ENCODE measurements at regions not wholly inside any gene's neighbourhood (a gene's known extent, or its start where the extent isn't known, plus 50 kb on each side); places are given as distances from the start of the nearest gene placed in this dataset.
"Not testable (repeated sequence)": the region's sequence is repeated elsewhere in the genome, so short reads cannot be mapped to it uniquely, and the experiment has no call there.

DNA sequence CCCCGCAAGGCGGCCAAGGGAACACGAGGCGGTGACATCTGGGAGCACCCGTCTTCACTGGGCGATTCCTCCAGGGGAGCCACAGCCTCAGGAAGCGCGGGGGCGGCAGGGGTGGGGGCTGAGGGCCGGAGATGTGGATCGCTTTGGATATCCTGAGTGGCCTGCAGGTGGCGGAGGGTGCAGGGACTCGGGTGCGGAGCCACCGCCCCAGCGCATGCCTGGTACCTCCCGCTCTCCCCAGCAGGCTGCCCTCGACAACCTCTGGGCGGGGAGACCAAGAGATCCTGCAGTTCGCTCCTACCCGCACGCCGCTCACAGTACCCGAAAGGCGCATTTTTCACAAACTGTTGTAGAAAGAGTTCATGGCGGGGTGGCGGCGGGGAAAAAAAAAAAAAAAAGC lies 162.9 kb upstream of the PRKX start:
- H3K4me2 ChIP-seq (ENCODE audit: low read length); H3K4me1 ChIP-seq (ENCODE audit: insufficient read depth, low read length); intact Hi-C loops (cut with micrococcal nuclease); H4K20me1 ChIP-seq (ENCODE audit: low read length); H3K9me2 ChIP-seq (replicated peaks; ENCODE audit: low read length); DNase-seq; H2AFZ ChIP-seq (ENCODE audit: low read length); H3K79me2 ChIP-seq (ENCODE audit: low read length); H3K9me3 ChIP-seq (ENCODE audit: low read length); H3K9ac ChIP-seq (ENCODE audit: low read length); H3K36me3 ChIP-seq (ENCODE audit: low read depth, low read length); H3F3A ChIP-seq (ENCODE audit: low read length, unreplicated experiment); CTCF ChIA-PET; POLR2A ChIA-PET (ENCODE audit: unreplicated experiment); ATAC-seq; H3K4me3 ChIP-seq (ENCODE audit: low read length); H3K27me3 ChIP-seq (ENCODE audit: low read length); BruUV-seq (replicated peaks); H3K27ac ChIP-seq (ENCODE audit: low read length): not testable (repeated sequence)

DNA sequence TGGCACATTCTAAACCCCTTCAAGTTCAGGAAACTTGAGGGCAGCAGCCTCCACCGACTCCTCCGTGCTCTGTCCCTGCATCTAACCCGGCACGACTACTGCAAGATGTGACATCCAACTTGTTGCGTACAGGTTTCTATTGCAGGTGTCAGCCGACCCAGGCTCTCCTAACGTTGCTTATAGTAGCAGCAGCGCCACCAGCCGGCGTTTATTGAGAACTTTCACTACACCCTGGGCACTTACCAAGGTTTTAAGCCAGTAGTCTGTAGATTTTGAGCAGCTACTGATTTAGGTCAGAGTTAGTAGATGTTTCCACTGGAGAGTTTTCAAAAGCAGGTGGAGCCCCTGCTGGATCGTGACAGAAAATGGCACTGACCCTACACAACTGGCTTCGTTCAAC lies 162.2 kb upstream of the PRKX start:
- POLR2A ChIA-PET (ENCODE audit: unreplicated experiment) = not testable (repeated sequence)

DNA sequence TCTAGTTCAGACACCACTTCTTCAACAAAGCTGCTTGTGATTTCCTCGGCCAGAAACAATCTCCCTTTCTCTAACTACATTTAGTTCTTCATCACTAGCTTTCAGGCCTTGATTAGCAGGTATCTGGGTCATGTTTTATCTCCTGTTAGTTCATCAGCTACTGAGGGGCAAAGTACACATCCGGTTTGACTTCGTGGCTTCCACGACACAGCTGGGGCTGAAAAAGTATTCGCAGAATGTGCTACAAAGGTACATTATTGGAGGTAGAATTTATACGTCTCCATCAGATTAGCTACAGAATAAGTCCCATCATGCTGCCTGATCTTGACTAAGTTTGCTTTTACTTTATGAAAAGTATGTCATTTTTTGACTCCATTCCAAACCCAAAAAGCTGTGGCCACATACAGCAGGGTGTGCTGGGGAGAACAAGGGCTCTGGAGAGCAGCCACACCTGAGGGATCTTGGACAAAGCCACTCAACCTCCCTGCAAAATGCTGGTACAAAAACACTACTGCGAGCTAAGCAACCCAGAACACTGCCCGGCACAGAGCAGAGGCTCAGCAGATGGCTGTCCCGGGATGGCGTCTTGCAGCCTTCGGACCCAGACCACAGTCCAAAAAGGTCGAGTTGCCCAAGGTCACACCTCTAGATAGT lies 158.9 kb upstream of the PRKX start:
- POLR2A ChIA-PET (ENCODE audit: unreplicated experiment); H3K79me2 ChIP-seq (ENCODE audit: low read length); BruUV-seq (replicated peaks); H3K27me3 ChIP-seq (ENCODE audit: low read length); CTCF ChIA-PET; H3K4me3 ChIP-seq (ENCODE audit: low read length); DNase-seq; H3K4me2 ChIP-seq (ENCODE audit: low read length); H3K9me2 ChIP-seq (replicated peaks; ENCODE audit: low read length); H3K9me3 ChIP-seq (ENCODE audit: low read length); H2AFZ ChIP-seq (ENCODE audit: low read length); H3K9ac ChIP-seq (ENCODE audit: low read length); H3K4me1 ChIP-seq (ENCODE audit: insufficient read depth, low read length); H4K20me1 ChIP-seq (ENCODE audit: low read length); H3K27ac ChIP-seq (ENCODE audit: low read length); intact Hi-C loops (cut with micrococcal nuclease); ATAC-seq; H3F3A ChIP-seq (ENCODE audit: low read length, unreplicated experiment); H3K36me3 ChIP-seq (ENCODE audit: low read depth, low read length): not testable (repeated sequence)

More for the DNA sequence above, 162.2 kb upstream of the PRKX start:
- intact Hi-C loops (cut with micrococcal nuclease); H3K4me2 ChIP-seq (ENCODE audit: low read length); H3K79me2 ChIP-seq (ENCODE audit: low read length); ATAC-seq; H3K9ac ChIP-seq (ENCODE audit: low read length); CTCF ChIA-PET; H3K27ac ChIP-seq (ENCODE audit: low read length); BruUV-seq (replicated peaks); H3K9me2 ChIP-seq (replicated peaks; ENCODE audit: low read length); DNase-seq; H2AFZ ChIP-seq (ENCODE audit: low read length); H3K4me3 ChIP-seq (ENCODE audit: low read length); H3K36me3 ChIP-seq (ENCODE audit: low read depth, low read length); H3K27me3 ChIP-seq (ENCODE audit: low read length); H3K4me1 ChIP-seq (ENCODE audit: insufficient read depth, low read length); H3K9me3 ChIP-seq (ENCODE audit: low read length); H4K20me1 ChIP-seq (ENCODE audit: low read length); H3F3A ChIP-seq (ENCODE audit: low read length, unreplicated experiment): not testable (repeated sequence)

DNA sequence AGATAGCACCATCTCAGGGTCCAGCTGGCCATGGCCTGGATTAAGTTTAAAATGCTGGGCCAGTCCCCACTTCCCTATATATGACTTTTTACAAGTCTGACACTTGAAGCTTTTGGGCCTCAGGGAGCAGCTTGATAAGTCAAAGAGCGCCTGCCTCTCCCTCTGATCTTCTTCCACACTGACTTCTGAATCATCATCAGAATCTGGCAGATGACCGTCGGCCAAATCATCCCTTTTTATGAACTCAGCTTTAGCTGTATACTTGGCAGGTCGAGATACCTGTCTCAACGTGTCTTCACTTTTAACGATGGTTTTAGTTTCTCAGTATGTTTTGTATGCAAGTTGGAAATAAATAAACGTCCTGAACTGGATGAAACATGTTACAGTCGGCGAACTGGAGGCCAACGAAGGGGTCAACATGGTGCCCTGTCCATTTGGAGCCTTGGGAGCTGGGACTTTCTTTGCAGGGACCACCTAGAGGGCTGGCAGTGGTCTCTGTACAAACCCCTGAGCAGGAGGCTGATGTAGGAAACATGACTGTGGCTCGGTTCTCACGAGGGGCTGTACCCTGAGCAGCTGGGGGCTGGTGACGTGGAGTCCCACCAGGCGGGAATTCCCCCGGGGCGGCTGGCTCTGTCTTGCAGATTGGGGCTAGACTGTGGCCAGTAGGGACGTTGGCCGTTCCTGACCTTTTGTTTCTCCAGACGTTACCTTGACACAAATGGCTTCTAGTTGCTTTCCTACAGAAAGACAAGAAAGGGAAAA lies 153.8 kb upstream of the PRKX start:
- H3K4me1 ChIP-seq (ENCODE audit: insufficient read depth, low read length); H3K36me3 ChIP-seq (ENCODE audit: low read depth, low read length); H3K79me2 ChIP-seq (ENCODE audit: low read length); H2AFZ ChIP-seq (ENCODE audit: low read length); H3K9me3 ChIP-seq (ENCODE audit: low read length); H3K27ac ChIP-seq (ENCODE audit: low read length); H3F3A ChIP-seq (ENCODE audit: low read length, unreplicated experiment); CTCF ChIA-PET; H3K9me2 ChIP-seq (replicated peaks; ENCODE audit: low read length); H3K9ac ChIP-seq (ENCODE audit: low read length); POLR2A ChIA-PET (ENCODE audit: unreplicated experiment); H3K4me3 ChIP-seq (ENCODE audit: low read length); intact Hi-C loops (cut with micrococcal nuclease); H4K20me1 ChIP-seq (ENCODE audit: low read length); H3K4me2 ChIP-seq (ENCODE audit: low read length); BruUV-seq (replicated peaks); ATAC-seq; H3K27me3 ChIP-seq (ENCODE audit: low read length); DNase-seq: not testable (repeated sequence)

DNA sequence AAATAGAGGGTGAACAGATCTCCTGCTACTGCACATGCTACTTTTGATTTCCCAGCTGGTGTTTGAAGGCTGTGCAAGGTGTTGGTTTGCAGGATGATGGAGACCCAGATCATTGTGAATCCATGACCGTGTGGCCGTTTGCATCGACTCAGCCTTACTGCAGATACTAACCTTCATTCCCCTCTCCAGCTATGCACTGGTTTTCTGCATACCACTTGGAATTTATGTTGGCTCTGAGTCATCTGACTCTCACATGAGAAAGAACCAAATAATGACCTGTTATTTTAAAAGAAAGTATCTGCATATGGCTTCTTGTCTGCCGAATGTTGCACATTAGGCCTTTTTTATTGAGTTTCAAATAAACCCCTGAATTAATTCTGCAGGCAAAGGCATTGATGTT lies 144.9 kb upstream of the PRKX start:
- BruUV-seq (replicated peaks); H3K27ac ChIP-seq (ENCODE audit: low read length); POLR2A ChIA-PET (ENCODE audit: unreplicated experiment); H3K4me1 ChIP-seq (ENCODE audit: insufficient read depth, low read length); H3F3A ChIP-seq (ENCODE audit: low read length, unreplicated experiment); H3K27me3 ChIP-seq (ENCODE audit: low read length); intact Hi-C loops (cut with micrococcal nuclease); CTCF ChIA-PET; H3K4me2 ChIP-seq (ENCODE audit: low read length); H3K9ac ChIP-seq (ENCODE audit: low read length); H3K36me3 ChIP-seq (ENCODE audit: low read depth, low read length); DNase-seq; H3K9me3 ChIP-seq (ENCODE audit: low read length); H3K9me2 ChIP-seq (replicated peaks; ENCODE audit: low read length); H3K4me3 ChIP-seq (ENCODE audit: low read length); H3K79me2 ChIP-seq (ENCODE audit: low read length); H2AFZ ChIP-seq (ENCODE audit: low read length); ATAC-seq; H4K20me1 ChIP-seq (ENCODE audit: low read length): not testable (repeated sequence)

DNA sequence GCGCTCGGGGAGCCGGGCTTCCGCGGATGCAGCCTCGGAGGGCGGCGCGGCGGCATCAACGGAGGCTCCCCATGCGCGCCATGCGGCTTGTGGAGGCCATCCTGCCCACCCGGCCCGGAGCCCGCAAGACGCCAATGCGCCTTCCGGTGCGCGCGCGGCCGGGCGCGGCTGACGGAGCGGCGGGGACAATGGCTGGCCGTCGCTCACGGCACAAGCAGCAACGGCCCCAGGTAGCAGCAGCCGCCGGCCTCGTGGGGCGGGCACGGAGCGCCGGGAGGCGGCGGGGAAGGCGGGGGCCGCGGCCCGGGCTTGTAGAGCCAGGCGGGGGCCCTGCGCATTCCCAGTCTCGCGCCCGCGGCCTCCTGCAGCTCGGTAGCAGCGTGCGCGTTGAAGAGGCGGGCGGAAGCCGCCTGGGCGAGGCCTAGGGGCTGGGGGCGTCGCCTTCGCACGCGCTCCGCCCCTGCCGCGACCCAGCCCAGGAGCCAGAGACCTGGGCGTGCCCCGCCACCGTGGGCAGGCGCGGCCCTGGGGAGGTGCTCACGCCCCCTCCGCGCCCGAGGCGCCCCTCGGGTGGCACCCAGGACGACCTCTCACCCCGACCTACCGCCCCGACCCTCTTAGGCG lies 130.2 kb upstream of the PRKX start:
- H3K4me1 ChIP-seq (ENCODE audit: insufficient read depth, low read length); H3K79me2 ChIP-seq (ENCODE audit: low read length); H3K9ac ChIP-seq (ENCODE audit: low read length); H2AFZ ChIP-seq (ENCODE audit: low read length); H3K4me3 ChIP-seq (ENCODE audit: low read length); CTCF ChIA-PET; H4K20me1 ChIP-seq (ENCODE audit: low read length); BruUV-seq (replicated peaks); H3K27me3 ChIP-seq (ENCODE audit: low read length); POLR2A ChIA-PET (ENCODE audit: unreplicated experiment); intact Hi-C loops (cut with micrococcal nuclease); H3K27ac ChIP-seq (ENCODE audit: low read length); DNase-seq; H3K9me3 ChIP-seq (ENCODE audit: low read length); H3F3A ChIP-seq (ENCODE audit: low read length, unreplicated experiment); H3K36me3 ChIP-seq (ENCODE audit: low read depth, low read length); H3K4me2 ChIP-seq (ENCODE audit: low read length); H3K9me2 ChIP-seq (replicated peaks; ENCODE audit: low read length): not testable (repeated sequence)
- ATAC-seq = peak; percentile 86
